PFSK-1 (cell line): ENCODE measurements at regions not wholly inside any gene's neighbourhood (a gene's known extent, or its start where the extent isn't known, plus 50 kb on each side); places are given as distances from the start of the nearest gene placed in this dataset.

Source experiments
- POLR2AphosphoS5 ChIP-seq: IDR thresholded peaks from 2 replicates; pipeline ENCODE4 v1.6.1; 2012; ENCODE audit warnings: low read depth, mild to moderate bottlenecking, control low read depth, low read length, moderate library complexity
- SIN3A ChIP-seq: IDR thresholded peaks from 2 replicates; pipeline ENCODE4 v1.6.1; 2012; ENCODE audit warnings: mild to moderate bottlenecking, low read length, moderate library complexity, borderline replicate concordance; ENCODE audit not compliant: insufficient read depth
- TAF1 ChIP-seq: IDR thresholded peaks from 2 replicates; pipeline ENCODE4 v1.6.1; 2012; ENCODE audit warnings: low read length, control low read depth, borderline replicate concordance; ENCODE audit not compliant: insufficient read depth

- TF ChIP-seq POLR2AphosphoS5 (no peak), SIN3A (no peak), TAF1 (no peak)
These were observed 226.3 kb upstream of the ARHGEF26 start for GRCh38 chr3:153894857-153895256.
